GM18858 (cell line): ENCODE measurements at regions not wholly inside any gene's neighbourhood (a gene's known extent, or its start where the extent isn't known, plus 50 kb on each side); places are given as distances from the start of the nearest gene placed in this dataset.
"Not testable (repeated sequence)": the region's sequence is repeated elsewhere in the genome, so short reads cannot be mapped to it uniquely, and the experiment has no call there.

Experiments used
- ATAC-seq: cut with Tn5 transposase; IDR thresholded peaks from one replicate; pipeline ENCODE4 v1.9.1; 2021; ENCODE audit not compliant: unreplicated experiment

DNA sequence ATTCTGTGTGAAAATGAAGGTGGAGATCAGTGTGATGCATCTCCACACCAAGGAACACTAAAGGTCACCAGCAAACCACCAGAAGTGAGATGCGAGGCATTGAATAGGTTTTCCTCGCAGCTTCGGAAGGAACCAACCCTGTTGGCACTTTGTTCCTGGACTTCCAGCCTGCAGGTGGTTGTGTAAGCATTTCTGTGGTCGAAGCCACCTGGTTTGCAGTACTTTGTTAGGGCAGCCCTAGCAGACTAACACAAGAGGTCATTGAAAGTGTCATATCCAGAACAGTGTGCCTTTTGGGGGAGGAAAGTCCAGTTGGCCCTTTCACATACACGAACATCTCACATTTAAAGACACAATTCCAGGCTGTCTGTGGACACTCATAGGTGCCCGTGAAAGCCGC lies 237.2 kb upstream of the PLGLB1 start:
- not testable (repeated sequence) for ATAC-seq

DNA sequence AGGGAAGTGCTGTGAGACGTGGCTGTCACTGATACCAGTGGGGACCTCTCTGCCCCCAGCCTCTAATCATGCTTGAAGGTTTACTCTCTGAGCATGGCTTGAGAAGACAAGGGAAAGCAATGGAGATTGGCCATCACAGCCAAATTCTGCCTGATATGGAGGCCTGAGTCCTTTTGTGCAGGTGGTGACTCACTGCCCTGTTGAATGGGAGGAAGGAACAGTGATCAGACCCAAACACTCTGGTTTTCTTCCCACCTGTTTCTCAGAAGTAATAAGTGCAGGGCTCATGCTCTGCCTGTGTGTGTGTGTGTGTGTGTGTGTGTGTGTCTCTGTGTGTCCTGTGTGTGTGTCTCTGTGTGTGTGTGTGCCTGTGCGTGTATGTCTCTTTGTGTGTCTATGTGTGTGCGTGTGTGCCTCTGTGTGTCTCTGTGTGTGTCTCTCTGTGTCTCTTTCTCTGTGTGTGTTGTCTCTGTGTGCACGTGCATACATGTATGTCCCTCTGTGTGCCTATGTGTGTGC lies 240.6 kb upstream of the PLGLB1 start:
- ATAC-seq: not testable (repeated sequence)

DNA sequence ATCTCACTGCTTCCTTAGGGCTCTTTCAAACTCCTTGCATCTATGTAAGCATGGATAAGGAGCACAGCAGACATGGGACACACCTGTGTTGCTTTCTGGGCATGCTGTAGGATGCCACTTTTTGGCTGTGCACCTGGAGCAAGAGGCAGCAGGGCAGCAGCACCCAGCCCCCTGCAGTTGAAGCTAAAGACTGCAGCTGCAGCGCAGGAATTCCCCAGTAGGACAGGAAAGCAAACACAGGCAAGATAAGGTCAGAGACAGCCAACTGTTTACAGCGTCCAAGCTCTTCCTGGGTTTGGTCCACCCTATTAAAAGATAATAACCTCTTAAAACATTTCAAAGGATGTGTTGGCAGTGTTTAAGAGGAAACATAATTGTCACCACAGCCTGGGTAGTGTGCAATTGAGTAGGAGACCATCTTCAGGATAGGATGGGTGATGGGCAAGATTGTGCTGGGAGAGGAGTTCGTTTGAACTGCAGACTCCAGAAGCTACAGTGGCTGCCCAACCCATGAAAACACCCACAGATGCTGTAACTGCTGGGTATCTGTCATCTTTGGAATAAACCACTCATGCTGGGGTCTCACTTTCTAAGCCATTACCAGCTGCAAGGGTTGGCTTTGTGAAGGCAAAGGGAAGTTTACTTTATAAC lies 242.3 kb upstream of the PLGLB1 start:
- ATAC-seq: not testable (repeated sequence)

DNA sequence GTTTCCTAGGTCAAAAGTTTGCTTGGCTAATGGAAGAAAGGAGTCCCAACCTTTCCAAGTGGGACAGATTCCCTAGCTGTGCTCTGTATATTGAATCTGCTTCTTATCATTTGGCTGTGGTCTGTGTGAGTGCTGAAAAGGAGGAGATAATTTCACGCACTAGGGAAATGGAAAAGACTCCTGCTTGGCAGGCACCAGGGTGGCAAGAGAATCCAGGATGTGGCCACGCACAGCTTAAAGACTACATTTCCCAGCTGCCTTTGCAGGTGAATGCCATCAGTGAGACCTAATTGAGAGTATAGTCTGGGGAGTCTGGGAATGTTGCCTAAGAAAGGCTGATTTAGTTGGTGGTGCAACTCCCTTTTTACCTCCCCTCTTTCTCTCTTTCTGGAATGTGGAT lies 253.5 kb upstream of the PLGLB1 start:
- not testable (repeated sequence) for ATAC-seq

DNA sequence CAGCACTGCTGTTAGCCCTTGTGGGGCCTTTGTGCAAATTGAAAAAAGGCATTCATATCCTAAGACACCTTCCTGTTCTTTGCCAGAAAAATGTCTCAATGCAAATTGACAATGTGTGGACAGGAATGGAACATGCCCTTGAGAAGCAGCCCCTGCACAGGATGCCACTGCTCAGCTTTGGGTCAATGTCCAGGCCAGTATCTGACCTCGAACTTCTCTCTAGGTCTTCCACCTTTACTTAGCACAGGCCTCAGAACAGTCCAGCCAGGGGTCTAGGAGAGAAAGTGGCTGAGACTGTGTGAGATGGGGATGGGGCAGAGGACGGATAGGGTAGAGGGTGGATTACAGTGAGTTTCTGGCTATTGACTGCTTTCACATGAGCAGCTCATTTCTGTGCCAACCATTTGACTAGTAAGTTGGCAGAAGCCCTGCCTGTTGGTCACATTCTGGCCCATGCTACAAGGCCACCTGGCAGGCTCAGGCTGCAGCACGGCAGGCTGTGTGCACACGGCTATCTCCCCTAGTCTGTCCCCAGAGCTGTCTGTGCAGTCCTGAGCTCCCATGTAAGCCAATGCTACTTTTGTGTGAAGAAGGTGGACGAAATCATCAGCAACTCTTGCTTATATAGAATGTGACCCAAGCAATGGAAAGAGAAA lies 254.5 kb upstream of the PLGLB1 start:
- ATAC-seq: not testable (repeated sequence)

DNA sequence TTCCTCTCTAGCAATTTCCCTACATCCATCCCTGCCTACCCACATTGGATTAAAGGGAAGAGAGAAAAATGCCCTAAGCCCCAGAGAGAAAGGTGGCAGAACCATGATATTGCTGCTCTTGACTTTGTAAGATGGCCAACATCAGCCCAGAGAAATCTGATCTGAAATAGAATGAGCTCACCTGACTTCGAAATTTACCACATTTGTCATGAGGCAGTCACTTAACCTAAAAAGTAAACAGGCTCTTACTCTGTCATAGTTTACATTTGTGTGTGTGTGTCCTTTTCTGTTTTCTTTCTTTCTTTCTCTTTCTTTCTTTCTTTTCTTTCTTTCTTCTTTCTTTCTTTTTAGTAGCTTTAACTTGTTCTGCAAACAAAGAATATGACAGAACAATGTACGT lies 255.0 kb upstream of the PLGLB1 start:
- not testable (repeated sequence) for ATAC-seq

DNA sequence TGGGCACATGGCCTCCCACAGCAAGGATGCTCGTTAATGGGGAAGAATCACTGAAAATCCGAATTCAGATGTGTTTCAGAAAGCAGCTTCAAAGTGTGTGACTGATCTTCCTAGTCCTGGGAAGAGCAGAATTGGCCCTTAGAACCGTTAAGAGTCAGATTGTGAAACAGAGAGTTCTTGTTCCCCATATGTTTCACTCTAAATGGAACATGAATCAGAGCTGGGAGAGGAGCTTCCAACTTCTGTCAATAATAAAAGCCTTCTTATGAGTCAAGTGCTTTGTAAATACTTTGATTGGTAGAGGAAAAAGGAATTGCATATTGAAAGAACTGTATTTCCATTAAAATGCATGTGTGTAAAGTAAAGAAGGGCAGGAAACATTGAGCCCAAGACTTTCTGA lies 256.1 kb upstream of the PLGLB1 start:
- not testable (repeated sequence) for ATAC-seq

DNA sequence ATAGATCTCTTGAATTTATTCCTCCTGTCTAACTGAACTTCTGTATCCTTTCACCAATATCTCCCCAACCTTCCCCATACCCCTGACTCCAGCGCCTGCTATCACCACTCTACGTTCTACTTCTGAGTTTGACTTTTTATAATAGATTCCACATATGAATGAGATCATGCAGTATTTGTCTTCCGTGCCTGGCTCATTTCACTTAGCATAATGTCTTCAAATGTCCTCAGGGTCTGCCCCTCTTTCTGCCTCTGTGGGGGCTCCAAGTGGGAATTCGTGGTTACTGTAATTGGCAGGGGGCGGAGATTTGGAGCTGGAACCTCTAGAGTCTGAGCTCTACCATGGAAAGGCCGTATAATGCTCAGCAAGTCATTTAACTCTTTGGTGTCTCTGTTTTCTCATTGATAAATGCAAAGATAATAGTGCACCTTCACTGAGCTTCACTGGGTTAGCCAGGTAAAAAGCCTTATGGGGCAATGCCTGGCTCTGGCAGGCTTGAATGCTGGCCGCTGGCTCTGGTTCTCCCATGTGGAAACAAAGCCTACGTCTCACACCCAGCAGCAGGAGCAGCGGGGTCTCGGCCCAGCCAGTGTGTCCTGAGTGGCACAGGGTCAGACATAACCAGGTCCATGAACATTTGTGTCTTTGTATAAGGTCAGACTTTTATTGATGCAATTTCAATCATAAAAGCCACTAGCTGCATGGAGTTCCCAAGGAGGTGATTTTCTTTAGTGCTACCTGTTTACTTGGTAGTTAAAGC lies 259.1 kb upstream of the PLGLB1 start:
- ATAC-seq: not testable (repeated sequence)

DNA sequence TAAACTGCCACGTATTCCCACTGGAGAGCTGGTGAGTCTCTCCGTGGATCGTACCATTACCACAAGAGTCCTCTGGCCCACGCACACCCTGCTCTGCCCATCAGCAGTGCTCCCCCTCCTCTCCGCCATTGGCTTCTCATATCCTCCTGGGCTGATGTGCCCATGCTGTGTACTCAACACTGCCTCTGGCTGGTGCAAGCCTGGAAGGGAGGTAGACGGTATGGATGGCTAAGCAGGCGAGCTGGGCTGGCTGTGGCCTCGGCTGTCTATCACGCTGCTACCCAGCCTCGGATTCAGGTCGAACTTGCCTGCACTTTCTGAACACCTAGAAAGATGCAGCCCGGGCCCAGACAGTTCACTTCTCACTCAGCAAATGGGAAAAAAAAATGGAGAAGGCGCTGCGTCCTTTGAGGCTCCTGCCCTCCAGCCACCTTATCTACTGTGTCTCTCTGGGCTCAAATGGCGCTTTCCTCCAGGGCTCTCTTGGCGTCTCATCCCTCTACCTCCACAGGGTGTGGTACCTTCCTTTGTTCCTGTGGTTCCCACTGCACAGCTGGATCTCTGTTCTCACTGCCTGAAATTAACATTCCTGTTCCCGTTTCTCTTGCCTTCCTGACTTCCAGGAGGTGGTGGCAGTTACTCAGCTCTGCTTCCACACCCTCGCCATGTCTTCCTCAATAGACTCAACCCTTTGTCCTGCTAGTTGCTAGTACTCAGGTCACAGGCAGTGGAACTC lies 262.3 kb upstream of the PLGLB1 start:
- ATAC-seq: not testable (repeated sequence)

DNA sequence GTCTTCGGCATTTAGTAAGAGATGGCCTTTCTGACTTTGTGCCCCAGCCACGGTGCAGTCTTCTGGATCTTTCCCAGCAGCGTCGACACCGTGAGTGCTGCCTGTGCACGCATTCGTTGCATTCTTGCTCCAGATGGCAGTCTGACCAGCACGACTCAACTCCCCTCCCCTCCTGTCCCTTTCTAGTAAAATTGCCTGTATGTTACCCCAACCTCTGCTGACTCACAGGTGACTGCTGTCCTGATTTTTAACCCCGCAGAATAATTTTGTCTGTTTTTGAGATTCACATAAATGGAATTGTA lies 262.8 kb upstream of the PLGLB1 start:
- ATAC-seq: not testable (repeated sequence)

DNA sequence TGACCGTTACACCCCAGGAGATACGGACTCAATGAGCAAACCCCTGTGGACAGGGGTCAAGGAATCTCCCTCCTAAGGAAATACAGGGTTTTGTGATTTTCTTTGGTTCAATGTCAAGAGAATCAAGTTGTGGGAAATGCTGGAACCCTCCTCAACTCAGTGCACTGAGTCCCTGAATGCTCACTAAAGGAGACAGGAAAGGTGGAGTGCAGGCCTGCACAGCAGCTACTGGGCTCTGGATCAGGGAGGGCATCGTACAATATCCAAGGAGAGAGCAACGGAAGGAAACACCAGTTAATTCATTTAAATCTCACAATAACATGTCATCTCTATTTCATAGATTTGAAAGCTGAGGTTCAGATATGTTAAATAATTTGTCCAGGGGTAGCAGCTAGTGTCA lies 263.5 kb upstream of the PLGLB1 start:
- not testable (repeated sequence) for ATAC-seq

DNA sequence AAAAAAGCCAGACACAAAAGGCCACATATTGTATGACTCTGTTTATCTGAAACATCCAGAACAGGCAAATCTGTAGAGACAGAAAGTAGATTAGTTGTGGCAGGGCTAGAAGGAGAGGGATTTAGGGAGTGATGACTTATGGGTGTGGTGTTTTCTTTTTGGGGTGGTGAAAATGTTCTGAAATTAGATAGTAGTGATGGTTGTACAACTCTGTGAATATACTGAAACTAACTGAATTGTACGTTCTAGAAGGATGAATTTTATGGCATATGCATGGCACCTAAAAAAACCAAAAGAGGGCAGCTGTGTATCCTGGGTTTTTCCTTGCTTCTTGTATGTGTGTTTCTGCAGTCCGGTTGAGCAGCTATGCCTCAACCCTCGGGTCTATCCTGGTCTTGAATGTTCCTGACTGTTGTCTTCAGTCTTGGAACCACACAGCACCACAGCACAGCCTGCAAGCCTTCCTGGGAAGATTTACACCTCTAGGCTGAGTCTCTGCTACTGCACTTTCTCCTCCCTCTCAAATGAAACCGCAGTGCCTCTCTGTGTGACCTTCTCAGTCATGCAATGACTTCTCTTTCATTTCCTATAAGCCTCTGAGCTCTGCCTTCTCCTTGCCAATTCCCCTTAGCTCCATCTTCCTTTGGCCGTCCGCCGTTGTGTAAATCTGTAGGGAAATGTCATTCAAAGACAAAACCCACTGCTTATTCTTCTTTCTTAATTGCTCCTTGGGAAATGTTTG lies 269.1 kb upstream of the PLGLB1 start:
- ATAC-seq: peak; percentile 69

DNA sequence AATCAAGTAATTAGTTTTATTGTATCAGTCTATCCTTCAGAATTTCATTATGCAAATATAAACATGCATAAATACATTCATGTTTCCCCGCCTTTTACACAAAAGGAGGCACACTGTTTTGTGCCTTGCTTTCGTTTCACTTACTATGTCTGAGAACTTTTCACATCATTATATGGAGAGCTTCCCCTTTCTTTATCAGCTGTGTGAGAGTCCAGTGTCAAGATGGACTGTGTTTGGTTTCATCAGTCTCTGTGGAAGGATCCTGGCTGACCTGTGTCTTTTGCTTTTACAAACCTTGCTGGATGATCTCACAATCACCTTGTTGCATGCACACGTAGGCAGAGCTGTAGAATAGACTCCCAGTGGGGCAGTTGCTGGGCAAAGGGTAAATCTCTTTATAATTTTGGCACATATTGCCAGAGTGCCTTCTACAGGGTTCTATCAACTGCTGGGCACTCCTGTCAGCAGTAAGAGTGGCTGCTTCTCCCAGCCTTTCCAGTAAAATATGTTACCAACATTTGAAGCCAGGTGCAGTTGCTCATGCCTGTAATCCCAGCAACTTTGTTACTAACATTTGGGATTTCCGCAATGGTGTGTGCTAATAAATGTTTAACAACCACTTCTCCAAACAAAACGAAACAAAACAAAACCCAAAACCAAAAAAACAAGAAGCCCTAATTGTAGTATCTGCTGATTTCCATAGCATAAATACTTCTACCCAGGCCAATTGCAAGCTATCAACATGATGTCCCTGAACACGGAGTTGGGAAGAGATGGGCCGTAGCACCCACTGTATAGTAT lies 270.0 kb upstream of the PLGLB1 start:
- ATAC-seq: not testable (repeated sequence)

DNA sequence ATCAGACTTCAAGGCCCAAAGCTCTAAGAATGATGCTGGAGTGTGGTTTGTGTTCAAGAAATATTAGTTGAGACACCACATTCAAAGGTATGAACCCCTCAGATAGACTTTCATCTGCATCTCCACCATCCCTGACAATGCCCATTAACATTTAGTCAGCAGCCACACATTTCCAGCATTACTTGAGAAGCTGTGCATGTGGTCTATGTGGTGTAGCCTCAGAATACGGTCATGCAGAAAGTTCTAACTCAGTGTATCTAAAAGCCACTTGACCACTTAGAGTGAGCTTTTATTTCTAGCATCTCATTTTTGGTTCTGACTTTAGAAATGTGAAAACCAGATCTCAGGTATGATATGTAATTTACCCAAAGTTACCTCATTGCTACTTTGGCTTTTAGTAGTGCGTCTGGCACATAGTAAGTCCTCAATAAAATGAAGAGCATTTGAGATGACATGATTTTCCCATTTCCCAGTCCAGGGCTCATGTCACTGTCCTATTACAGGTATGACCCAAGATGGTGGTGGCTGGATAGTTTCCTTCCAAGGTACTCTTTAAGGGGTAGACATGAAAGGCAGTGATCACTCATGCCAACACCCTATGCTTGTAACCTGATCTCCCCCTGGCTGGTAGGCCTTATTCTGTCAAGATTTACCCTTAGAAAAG lies 272.4 kb upstream of the PLGLB1 start:
- not testable (repeated sequence) for ATAC-seq

DNA sequence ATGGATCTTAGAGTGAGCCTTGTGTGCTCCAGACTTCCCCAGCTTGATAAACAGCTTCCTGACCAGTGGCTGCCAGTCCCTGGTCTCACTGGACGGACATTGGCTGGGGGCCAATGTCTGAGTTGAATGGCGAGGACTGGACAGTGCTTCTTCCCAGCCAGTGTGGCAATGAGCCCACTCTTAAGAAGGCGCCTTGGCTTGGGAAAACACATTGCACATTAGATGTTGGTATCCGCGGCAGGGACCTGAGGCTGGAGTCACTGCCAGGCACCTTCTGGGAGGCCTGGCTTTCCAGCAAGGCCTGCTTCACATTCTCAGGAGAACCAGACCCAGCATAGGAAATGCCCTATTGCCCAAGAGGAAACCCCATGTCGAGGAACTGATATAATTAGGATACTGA lies 273.5 kb upstream of the PLGLB1 start:
- not testable (repeated sequence) for ATAC-seq

DNA sequence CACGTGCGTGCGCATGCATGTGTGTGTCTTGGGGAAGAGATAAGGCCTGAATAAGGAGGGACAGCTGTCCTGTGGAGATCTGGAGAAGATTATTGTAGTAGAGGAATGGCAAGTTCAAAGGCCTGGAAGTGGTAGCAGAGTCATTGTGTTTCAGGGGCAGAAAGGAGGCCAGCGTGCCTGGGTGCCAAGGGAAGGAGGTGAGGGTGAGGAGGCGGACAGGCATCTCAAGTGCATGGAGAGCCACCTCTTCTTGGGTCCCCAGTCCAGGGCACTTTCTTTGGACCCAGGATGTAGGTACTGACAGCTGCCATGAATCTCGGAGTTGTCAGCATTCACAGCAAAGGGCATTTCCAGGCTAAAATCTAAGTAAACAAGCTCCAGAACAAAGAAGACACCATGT lies 279.7 kb upstream of the PLGLB1 start:
- not testable (repeated sequence) for ATAC-seq

DNA sequence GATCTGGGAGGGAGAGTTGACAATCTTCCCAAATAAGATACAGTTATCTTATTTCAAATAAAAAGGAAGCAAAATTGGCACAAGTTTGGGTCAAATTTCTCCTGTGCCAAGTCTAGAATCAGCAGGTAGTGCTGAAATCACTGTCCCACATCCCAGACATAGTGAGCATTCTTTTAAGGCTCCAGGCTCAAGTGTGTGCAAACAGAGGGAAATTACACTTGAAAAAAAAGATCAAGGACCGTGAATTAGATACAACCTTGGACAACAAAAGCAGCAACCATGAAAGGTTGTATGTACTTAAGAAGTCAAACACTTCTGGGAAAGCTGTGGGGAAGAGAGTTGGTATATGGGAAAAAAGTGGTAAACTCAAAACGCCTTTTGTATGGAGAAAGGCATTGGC lies 280.2 kb upstream of the PLGLB1 start:
- not testable (repeated sequence) for ATAC-seq

DNA sequence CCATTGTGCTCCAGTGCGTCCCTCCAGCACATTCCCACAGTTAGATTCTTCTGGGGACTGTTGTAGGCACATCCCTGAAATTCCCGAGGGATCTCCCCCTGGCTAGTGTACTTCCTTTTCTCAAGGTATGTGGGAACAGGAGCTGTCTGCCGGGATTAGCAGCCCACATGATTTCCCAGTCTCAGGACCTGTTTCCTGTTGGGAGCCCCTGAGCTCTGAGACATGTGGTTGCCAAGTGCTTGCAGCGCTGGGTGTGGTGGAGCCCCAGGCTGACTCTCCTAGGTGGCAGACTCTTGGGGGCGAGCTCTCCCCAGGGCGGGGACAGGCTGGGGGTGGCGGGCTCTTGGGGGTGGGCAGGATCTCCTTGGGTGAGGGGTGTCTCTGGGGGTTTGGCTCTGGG lies 287.0 kb upstream of the PLGLB1 start:
- ATAC-seq: not testable (repeated sequence)

DNA sequence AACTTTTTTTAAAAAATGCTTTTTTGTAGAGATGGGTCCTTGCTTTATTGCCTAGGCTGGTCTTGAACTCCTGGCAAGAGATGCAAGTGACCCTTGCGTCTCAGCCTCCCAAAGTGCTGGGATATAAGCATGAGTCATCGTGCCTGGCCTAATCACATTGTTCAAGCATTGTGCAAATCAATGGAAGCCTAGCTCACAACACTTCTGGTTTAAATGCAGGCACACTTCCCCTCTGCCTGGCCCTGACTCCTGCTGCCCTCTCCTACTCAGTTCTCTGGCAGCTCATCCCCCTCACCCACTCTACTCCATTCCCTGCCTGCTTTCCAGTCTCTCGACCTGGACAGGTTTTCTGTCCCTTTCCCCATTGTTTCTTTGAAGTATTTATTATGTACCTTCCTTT lies 288.1 kb upstream of the PLGLB1 start:
- ATAC-seq: not testable (repeated sequence)
